ENCODE measurements at regions not wholly inside any gene's neighbourhood (a gene's known extent, or its start where the extent isn't known, plus 50 kb on each side); places are given as distances from the start of the nearest gene placed in this dataset.
"Not testable (repeated sequence)": the region's sequence is repeated elsewhere in the genome, so short reads cannot be mapped to it uniquely, and the experiment has no call there.

GRCh38 chr22:45090497-45090910 lies 73.2 kb upstream of the NUP50 start:
- TF ChIP-seq CTCF (IDR thresholded peaks at IDR 0.05; ENCODE audit: unreplicated experiment), result peak; percentile 30
- peaks cover 15% of the 10 kb centered on the region for H3K4me1 Mint-ChIP-seq (ENCODE audit: low read depth)
- peak overlapping the region; percentile 93 for H3K27ac Mint-ChIP-seq
- no peaks in the 10 kb centered on the region for H3K9me3 Mint-ChIP-seq (ENCODE audit: low read depth)
- H3K36me3 Mint-ChIP-seq (ENCODE audit: insufficient read depth), result no peaks in the 10 kb centered on the region
- peaks cover 59% of the 10 kb centered on the region for H3K27me3 Mint-ChIP-seq
- peak overlapping the region; percentile 42 for H3K4me3 Mint-ChIP-seq (ENCODE audit: low read depth)
- peak; percentile 47 for DNase-seq (ENCODE audit: low spot score, unreplicated experiment)

- Mint-ChIP-seq H3K36me3 (ENCODE audit: insufficient read depth) (no peaks in the 10 kb centered on the region), H3K27ac (peak overlapping the region; percentile 93)
These were observed 72.4 kb upstream of the NUP50 start for GRCh38 chr22:45091254-45091854.

GRCh38 chr22:45091875-45092274 lies 71.8 kb upstream of the NUP50 start:
- H3K4me1 Mint-ChIP-seq (ENCODE audit: low read depth), result peaks cover 15% of the 10 kb centered on the region

More at GRCh38 chr22:45091254-45091854, 72.4 kb upstream of the NUP50 start:
- no peak overlapping the region for H3K4me3 Mint-ChIP-seq (ENCODE audit: low read depth)
- H3K27me3 Mint-ChIP-seq, result peaks cover 61% of the 10 kb centered on the region
- no peaks in the 10 kb centered on the region for H3K9me3 Mint-ChIP-seq (ENCODE audit: low read depth)
- no peak for TF ChIP-seq CTCF (IDR thresholded peaks at IDR 0.05; ENCODE audit: unreplicated experiment)
- DNase-seq (ENCODE audit: low spot score, unreplicated experiment), result no peak
- H3K4me1 Mint-ChIP-seq (ENCODE audit: low read depth), result peaks cover 15% of the 10 kb centered on the region

GRCh38 chr22:45092644-45093043 lies 71.1 kb upstream of the NUP50 start:
- peaks cover 65% of the 10 kb centered on the region for H3K27me3 Mint-ChIP-seq
- DNase-seq (ENCODE audit: low spot score, unreplicated experiment), result no peak
- H3K36me3 Mint-ChIP-seq (ENCODE audit: insufficient read depth), result no peaks in the 10 kb centered on the region
- H3K9me3 Mint-ChIP-seq (ENCODE audit: low read depth), result no peaks in the 10 kb centered on the region
- H3K27ac Mint-ChIP-seq, result no peak overlapping the region
- TF ChIP-seq CTCF (IDR thresholded peaks at IDR 0.05; ENCODE audit: unreplicated experiment), result no peak
- H3K4me1 Mint-ChIP-seq (ENCODE audit: low read depth), result peaks cover 15% of the 10 kb centered on the region
- H3K4me3 Mint-ChIP-seq (ENCODE audit: low read depth), result no peak overlapping the region

More at GRCh38 chr22:45091875-45092274, 71.8 kb upstream of the NUP50 start:
- not testable (repeated sequence) for H3K4me3 Mint-ChIP-seq (ENCODE audit: low read depth); DNase-seq (ENCODE audit: low spot score, unreplicated experiment); H3K36me3 Mint-ChIP-seq (ENCODE audit: insufficient read depth); H3K9me3 Mint-ChIP-seq (ENCODE audit: low read depth); H3K27ac Mint-ChIP-seq
- peaks cover 59% of the 10 kb centered on the region for H3K27me3 Mint-ChIP-seq

- TF ChIP-seq CTCF (IDR thresholded peaks at IDR 0.05; ENCODE audit: unreplicated experiment), result no peak
- no peak overlapping the region for H3K4me3 Mint-ChIP-seq (ENCODE audit: low read depth)
- H3K27ac Mint-ChIP-seq, result no peak overlapping the region
- H3K27me3 Mint-ChIP-seq, result peaks cover 64% of the 10 kb centered on the region
- peaks cover 15% of the 10 kb centered on the region for H3K4me1 Mint-ChIP-seq (ENCODE audit: low read depth)
- no peak for DNase-seq (ENCODE audit: low spot score, unreplicated experiment)
- H3K9me3 Mint-ChIP-seq (ENCODE audit: low read depth), result no peaks in the 10 kb centered on the region
- no peaks in the 10 kb centered on the region for H3K36me3 Mint-ChIP-seq (ENCODE audit: insufficient read depth)
These were observed 70.1 kb upstream of the NUP50 start for GRCh38 chr22:45093609-45094008.

GRCh38 chr22:45094081-45094720 lies 69.5 kb upstream of the NUP50 start:
- Mint-ChIP-seq H3K9me3 (ENCODE audit: low read depth) (no peaks in the 10 kb centered on the region), H3K4me1 (ENCODE audit: low read depth) (peaks cover 15% of the 10 kb centered on the region), H3K27ac (no peak overlapping the region), H3K4me3 (ENCODE audit: low read depth) (no peak overlapping the region), H3K36me3 (ENCODE audit: insufficient read depth) (no peaks in the 10 kb centered on the region), H3K27me3 (peaks cover 61% of the 10 kb centered on the region)
- no peak for DNase-seq (ENCODE audit: low spot score, unreplicated experiment)
- TF ChIP-seq CTCF (IDR thresholded peaks at IDR 0.05; ENCODE audit: unreplicated experiment), result no peak
